GM19455 (cell line): ENCODE measurements at regions not wholly inside any gene's neighbourhood (a gene's known extent, or its start where the extent isn't known, plus 50 kb on each side); places are given as distances from the start of the nearest gene placed in this dataset.
"Not testable (repeated sequence)": the region's sequence is repeated elsewhere in the genome, so short reads cannot be mapped to it uniquely, and the experiment has no call there.

Experiments used
- ATAC-seq: cut with Tn5 transposase; IDR thresholded peaks from one replicate; pipeline ENCODE4 v1.9.1; 2021; ENCODE audit not compliant: unreplicated experiment

GRCh38 chr12:22808860-22809259 is 183.9 kb downstream of the ETNK1 start:
- ATAC-seq, result no peak

- no peak for ATAC-seq
Measured at GRCh38 chr12:22810036-22810435, 185.1 kb downstream of the ETNK1 start.

DNA sequence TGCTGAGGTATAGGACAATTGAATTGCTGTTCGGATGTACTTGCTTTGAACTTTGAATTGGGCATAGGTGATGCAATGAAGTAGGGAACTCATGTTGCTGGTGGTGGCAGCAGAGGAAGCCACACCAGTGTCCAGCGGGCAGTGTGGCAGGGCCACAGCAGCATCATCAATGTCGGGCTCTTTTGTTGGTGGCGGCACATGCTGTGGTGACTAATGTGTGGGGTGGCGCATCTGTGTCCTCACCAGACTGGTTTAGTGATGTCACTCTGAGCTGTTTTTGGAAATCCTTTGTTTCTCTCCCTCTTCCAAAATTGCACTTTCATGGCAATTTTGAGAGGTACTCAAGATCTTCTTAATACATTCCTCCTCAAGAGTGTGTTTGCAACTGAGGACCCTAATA is 187.6 kb downstream of the ETNK1 start:
- ATAC-seq, result no peak

GRCh38 chr12:22821985-22822384 is 197.0 kb downstream of the ETNK1 start:
- ATAC-seq, result no peak

GRCh38 chr12:22826026-22826425 is 201.1 kb downstream of the ETNK1 start:
- no peak for ATAC-seq

DNA sequence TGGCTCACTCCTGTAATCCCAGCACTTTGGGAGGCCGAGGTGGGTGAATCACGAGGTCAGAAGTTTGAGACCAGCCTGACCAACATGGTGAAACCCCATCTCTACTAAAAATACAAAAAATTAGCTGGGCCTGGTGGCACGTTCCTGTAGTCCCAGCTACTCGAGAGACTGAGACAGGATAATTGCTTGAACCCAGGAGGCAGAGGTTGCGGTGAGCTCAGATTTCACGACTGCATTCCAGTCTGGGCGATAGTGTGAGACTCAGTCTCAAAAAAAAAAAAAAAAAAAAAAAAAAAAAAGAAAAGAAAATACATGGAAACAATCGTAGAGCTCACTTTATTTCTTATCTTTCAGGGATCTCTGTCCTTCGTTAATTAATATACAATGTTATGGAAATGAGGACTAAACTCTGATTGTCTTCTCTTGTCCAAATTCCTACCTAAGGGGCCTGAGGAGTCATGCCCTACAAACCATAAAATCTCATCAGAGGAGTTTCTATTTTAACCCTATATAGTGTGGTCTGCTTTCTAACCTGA is 201.5 kb downstream of the ETNK1 start:
- ATAC-seq, result not testable (repeated sequence)

DNA sequence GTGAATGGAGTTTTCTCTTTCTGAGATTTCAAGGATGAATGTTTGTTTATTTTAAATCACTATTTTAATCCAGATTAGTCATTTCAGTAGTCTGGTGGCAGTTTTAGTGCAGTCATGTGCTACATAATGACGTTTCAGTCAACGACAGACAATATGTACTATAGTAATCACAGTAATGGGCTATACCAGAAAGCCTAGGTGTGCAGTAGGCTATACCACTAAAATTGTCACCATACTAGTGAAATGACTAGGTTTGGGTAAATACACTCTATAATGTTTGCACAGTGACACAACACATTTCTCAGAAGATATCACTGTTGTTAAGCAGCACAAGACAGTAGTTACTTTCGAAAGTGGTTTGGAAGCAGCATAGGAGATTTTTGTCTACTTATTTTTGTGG is 203.1 kb downstream of the ETNK1 start:
- no peak for ATAC-seq

- no peak for ATAC-seq
Measured at GRCh38 chr12:22835431-22835830, 210.5 kb downstream of the ETNK1 start.

DNA sequence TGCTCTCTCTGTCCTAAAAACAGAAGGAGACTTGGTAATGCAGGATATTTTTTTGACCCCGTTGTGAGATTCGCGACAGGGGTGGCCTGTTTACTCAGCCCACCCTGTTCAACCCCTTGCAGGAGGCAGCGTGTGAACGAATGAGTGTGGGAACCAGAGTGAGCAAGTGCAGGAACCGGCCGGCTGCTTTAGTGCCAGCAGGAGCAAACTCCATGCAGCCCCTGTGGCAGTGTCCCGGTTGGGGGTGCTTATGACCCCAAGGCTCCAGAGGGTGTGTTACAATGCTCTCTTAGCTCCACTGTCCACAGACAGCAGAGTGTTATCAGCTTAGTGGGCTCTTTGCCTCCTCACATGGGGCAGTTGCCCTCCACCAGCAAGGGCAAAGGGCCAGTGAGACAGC is 225.2 kb downstream of the ETNK1 start:
- no peak for ATAC-seq

- no peak for ATAC-seq
Measured at GRCh38 chr12:22851532-22851931, 226.6 kb downstream of the ETNK1 start.

DNA sequence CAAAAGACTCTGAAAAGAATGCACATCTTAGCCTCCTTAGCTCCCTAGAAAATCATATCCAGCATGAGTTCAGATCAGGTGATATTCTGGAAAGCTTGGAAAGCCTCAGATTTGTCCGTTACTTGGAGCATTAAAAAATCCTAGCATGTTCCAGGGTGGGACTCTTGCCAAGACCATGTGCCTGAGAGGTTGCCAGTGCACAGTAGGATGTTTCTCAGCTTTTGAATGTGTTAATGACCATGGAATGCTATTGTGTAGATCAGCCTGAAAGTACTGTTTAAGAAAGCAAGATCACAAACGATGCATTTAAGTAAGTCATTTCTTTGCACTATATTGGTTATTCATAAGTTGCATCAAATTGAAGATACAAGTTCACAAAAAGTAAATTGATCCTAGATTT is 230.5 kb downstream of the ETNK1 start:
- ATAC-seq, result no peak

- no peak for ATAC-seq
Measured at GRCh38 chr12:22856178-22856577, 231.2 kb downstream of the ETNK1 start.

GRCh38 chr12:22858849-22859570 is 234.0 kb downstream of the ETNK1 start:
- no peak for ATAC-seq

- no peak for ATAC-seq
Measured at GRCh38 chr12:22860926-22861325, 236.0 kb downstream of the ETNK1 start.

- no peak for ATAC-seq
Measured at GRCh38 chr12:22865822-22866221, 240.9 kb downstream of the ETNK1 start.

GRCh38 chr12:22866406-22866805 is 241.4 kb downstream of the ETNK1 start:
- ATAC-seq, result no peak

DNA sequence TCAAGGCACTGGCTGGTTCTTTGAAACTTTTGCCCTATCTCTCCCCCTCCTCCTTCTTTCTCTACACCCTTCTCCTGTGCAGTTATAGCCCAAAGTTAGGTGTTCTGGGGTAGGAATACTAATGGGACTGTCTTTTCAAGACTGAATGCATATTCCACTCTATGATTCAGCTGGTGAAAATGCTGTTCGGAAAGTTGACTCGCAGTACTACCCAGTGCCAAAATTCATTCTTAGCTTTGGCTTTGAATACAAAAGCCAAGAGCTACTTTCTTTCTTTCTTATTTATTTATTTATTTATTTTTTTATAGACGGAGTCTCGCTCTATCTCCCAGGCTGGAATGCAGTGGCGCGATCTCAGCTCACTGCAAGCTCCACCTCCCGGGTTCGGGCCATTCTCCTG is 249.2 kb downstream of the ETNK1 start:
- ATAC-seq, result no peak

GRCh38 chr12:22876262-22876661 is 251.3 kb downstream of the ETNK1 start:
- no peak for ATAC-seq

GRCh38 chr12:22879203-22879602 is 254.2 kb downstream of the ETNK1 start:
- ATAC-seq, result no peak

- ATAC-seq, result no peak
Measured at GRCh38 chr12:22880331-22880730, 255.4 kb downstream of the ETNK1 start.

GRCh38 chr12:22880807-22881206 is 255.8 kb downstream of the ETNK1 start:
- no peak for ATAC-seq

GRCh38 chr12:22881878-22882385 is 257.0 kb downstream of the ETNK1 start:
- no peak for ATAC-seq

DNA sequence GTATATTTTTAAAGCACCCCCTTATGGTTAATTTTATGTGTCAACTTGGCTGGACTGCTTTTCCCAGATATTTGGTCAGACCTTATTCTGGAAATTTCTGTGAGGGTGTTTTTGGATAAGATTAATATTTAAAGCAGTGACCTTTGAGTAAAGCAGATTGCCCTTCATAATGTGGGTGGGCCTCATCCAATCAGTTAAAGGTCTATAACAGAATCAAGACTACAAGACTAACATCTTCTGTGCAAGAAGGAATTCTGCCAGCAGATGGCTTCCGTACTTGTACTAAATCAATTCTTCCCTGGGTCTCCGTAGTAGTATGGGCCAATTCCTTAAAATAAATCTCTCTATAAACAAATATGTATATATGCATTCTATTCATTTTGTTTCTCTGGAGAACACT is 257.6 kb downstream of the ETNK1 start:
- ATAC-seq, result no peak
